ENCODE measurements at regions not wholly inside any gene's neighbourhood (a gene's known extent, or its start where the extent isn't known, plus 50 kb on each side); places are given as distances from the start of the nearest gene placed in this dataset.

GRCh38 chr2:185306119-185306518, 432.5 kb upstream of the FSIP2 start:
- no peaks in the 10 kb centered on the region for H3K9me3 ChIP-seq (ENCODE audit: control insufficient read depth, insufficient read depth, low read length)
- H3K4me1 ChIP-seq (ENCODE audit: control insufficient read depth, insufficient read depth, low read length): no peaks in the 10 kb centered on the region
- H3K4me3 ChIP-seq (ENCODE audit: low read depth, low read length): no peak overlapping the region
- no peaks in the 10 kb centered on the region for H3K36me3 ChIP-seq (ENCODE audit: control insufficient read depth, insufficient read depth, low read length)
- H3K9ac ChIP-seq (ENCODE audit: low read depth, low read length): no peak overlapping the region
- H3K27me3 ChIP-seq (ENCODE audit: control insufficient read depth, insufficient read depth, low read length): no peaks in the 10 kb centered on the region
- no peak overlapping the region for H3K27ac ChIP-seq (ENCODE audit: low read depth, low read length)

- Histone ChIP-seq H3K27me3 (ENCODE audit: control insufficient read depth, insufficient read depth, low read length) (no peaks in the 10 kb centered on the region), H3K9ac (ENCODE audit: low read depth, low read length) (no peak overlapping the region), H3K4me3 (ENCODE audit: low read depth, low read length) (no peak overlapping the region), H3K4me1 (ENCODE audit: control insufficient read depth, insufficient read depth, low read length) (0 out of 2 replicates have a peak, but pooled peaks cover 3% of the 10 kb centered on the region), H3K27ac (ENCODE audit: low read depth, low read length) (no peak overlapping the region), H3K9me3 (ENCODE audit: control insufficient read depth, insufficient read depth, low read length) (no peaks in the 10 kb centered on the region), H3K36me3 (ENCODE audit: control insufficient read depth, insufficient read depth, low read length) (no peaks in the 10 kb centered on the region)
These were observed 422.2 kb upstream of the FSIP2 start for GRCh38 chr2:185316383-185316782.

DNA sequence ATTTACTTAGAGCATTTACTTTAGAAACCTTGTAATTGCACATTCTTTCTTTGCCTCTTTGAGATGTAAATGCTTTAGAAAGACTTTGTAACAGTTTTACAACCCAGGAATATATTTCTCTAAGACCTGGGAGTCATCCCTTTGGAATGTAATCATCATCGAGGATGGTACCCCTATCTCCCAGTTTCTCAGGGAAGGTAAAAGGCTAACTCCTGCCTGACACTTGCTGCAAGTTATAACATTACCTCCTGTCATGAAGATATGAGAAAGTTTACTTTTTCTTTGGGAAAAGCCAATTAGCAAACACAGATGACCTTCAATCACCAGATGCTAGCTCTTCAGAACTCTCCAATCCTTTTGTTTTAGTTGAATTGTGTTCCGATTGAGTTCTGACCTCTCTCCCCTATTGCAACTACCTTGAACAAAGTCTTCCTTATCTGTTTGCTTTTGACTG, 420.3 kb upstream of the FSIP2 start:
- no peak overlapping the region for H3K9ac ChIP-seq (ENCODE audit: low read depth, low read length)
- no peaks in the 10 kb centered on the region for H3K27me3 ChIP-seq (ENCODE audit: control insufficient read depth, insufficient read depth, low read length)
- H3K4me3 ChIP-seq (ENCODE audit: low read depth, low read length): no peak overlapping the region
- no peaks in the 10 kb centered on the region for H3K9me3 ChIP-seq (ENCODE audit: control insufficient read depth, insufficient read depth, low read length)
- no peak overlapping the region for H3K27ac ChIP-seq (ENCODE audit: low read depth, low read length)
- no peaks in the 10 kb centered on the region for H3K36me3 ChIP-seq (ENCODE audit: control insufficient read depth, insufficient read depth, low read length)
- H3K4me1 ChIP-seq (ENCODE audit: control insufficient read depth, insufficient read depth, low read length): 0 out of 2 replicates have a peak, but pooled peaks cover 3% of the 10 kb centered on the region

DNA sequence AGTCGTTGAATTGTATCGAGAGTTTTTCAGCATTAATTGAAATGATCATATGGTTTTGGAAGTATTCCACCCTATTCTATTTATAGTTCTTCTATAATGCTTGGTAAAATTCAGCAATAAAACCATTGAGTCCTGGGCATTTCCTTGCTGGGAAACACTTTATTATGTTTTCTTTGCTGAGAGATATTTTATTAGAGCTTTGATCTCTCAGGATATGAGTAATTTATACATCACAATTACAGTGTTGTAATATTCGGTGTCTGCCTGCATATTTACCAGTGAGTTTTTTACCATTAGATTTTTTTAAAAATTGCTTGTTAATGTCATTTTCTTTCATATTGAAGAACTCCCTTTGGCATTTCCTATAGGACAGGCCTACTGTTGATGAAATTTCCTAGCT, 402.7 kb upstream of the FSIP2 start:
- Histone ChIP-seq H3K36me3 (ENCODE audit: control insufficient read depth, insufficient read depth, low read length) (no peaks in the 10 kb centered on the region), H3K9me3 (ENCODE audit: control insufficient read depth, insufficient read depth, low read length) (no peaks in the 10 kb centered on the region), H3K27me3 (ENCODE audit: control insufficient read depth, insufficient read depth, low read length) (no peaks in the 10 kb centered on the region), H3K27ac (ENCODE audit: low read depth, low read length) (no peak overlapping the region), H3K9ac (ENCODE audit: low read depth, low read length) (no peak overlapping the region), H3K4me1 (ENCODE audit: control insufficient read depth, insufficient read depth, low read length) (no peaks in the 10 kb centered on the region), H3K4me3 (ENCODE audit: low read depth, low read length) (no peak overlapping the region)

DNA sequence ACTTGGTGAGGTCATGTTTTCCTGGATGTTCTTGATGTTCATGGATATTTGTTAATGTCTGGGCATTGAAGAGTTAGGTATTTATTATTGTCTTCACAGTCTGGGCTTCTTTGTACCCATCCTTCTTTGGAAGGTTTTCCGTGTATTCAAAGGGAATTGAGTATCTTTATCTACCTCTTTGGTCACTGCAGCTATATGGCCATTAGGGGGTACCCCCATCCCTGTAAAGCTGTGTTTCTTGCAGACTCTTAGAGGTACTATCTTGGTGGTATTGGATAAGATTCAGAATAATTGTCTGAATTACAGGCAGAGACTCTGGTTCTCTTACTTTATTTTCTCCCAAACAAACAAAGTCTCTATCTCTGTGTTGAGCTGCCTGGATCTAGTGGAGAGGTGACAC, 401.6 kb upstream of the FSIP2 start:
- H3K27ac ChIP-seq (ENCODE audit: low read depth, low read length): no peak overlapping the region
- H3K36me3 ChIP-seq (ENCODE audit: control insufficient read depth, insufficient read depth, low read length): no peaks in the 10 kb centered on the region
- no peak overlapping the region for H3K9ac ChIP-seq (ENCODE audit: low read depth, low read length)
- H3K27me3 ChIP-seq (ENCODE audit: control insufficient read depth, insufficient read depth, low read length): no peaks in the 10 kb centered on the region
- H3K4me3 ChIP-seq (ENCODE audit: low read depth, low read length): no peak overlapping the region
- no peaks in the 10 kb centered on the region for H3K4me1 ChIP-seq (ENCODE audit: control insufficient read depth, insufficient read depth, low read length)
- no peaks in the 10 kb centered on the region for H3K9me3 ChIP-seq (ENCODE audit: control insufficient read depth, insufficient read depth, low read length)

DNA sequence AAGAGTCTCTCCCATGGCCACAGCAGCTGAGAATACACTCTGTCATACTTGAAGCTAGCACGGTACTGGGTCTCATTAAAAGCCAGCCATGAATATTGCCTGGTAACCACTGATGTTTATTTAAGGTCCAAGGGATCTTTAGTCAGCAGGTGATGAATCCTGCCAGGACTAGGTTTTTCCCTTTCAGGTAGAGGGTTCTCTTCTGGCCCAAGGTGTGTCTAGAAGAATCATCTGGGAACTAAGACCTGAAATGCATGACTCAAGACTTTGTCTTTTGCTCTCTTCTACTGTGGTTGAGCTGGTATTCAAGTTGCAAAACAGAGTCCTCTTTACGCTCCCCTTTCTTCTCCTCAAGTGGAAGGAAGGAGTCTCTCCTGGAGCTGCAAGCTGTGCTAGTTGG, 400.5 kb upstream of the FSIP2 start:
- no peak overlapping the region for H3K4me3 ChIP-seq (ENCODE audit: low read depth, low read length)
- no peak overlapping the region for H3K27ac ChIP-seq (ENCODE audit: low read depth, low read length)
- no peaks in the 10 kb centered on the region for H3K27me3 ChIP-seq (ENCODE audit: control insufficient read depth, insufficient read depth, low read length)
- H3K4me1 ChIP-seq (ENCODE audit: control insufficient read depth, insufficient read depth, low read length): no peaks in the 10 kb centered on the region
- H3K36me3 ChIP-seq (ENCODE audit: control insufficient read depth, insufficient read depth, low read length): no peaks in the 10 kb centered on the region
- H3K9ac ChIP-seq (ENCODE audit: low read depth, low read length): no peak overlapping the region
- no peaks in the 10 kb centered on the region for H3K9me3 ChIP-seq (ENCODE audit: control insufficient read depth, insufficient read depth, low read length)

GRCh38 chr2:185347445-185347844, 391.2 kb upstream of the FSIP2 start:
- Histone ChIP-seq H3K9ac (ENCODE audit: low read depth, low read length) (no peak overlapping the region), H3K27me3 (ENCODE audit: control insufficient read depth, insufficient read depth, low read length) (no peaks in the 10 kb centered on the region), H3K4me1 (ENCODE audit: control insufficient read depth, insufficient read depth, low read length) (no peaks in the 10 kb centered on the region), H3K27ac (ENCODE audit: low read depth, low read length) (no peak overlapping the region), H3K9me3 (ENCODE audit: control insufficient read depth, insufficient read depth, low read length) (no peaks in the 10 kb centered on the region), H3K4me3 (ENCODE audit: low read depth, low read length) (no peak overlapping the region), H3K36me3 (ENCODE audit: control insufficient read depth, insufficient read depth, low read length) (no peaks in the 10 kb centered on the region)

DNA sequence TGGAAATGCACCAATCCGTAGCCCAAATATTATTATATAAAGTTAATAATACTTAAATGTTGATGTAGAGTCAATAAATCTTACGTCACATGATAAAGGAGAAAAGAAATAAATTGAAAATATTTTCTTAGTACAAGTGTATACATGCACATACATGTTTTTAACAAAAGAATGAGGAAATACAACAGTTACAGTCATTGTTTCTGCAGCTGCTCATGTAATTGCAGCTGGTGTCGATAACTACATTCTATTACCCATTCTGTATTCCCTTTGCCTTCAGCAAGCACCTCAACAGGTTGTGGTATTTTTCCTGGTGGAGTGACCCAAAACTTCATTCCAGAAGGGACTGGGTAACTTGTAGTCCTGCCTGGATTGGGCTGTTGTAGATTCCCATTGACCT, 377.8 kb upstream of the FSIP2 start:
- Histone ChIP-seq H3K4me1 (ENCODE audit: control insufficient read depth, insufficient read depth, low read length) (no peaks in the 10 kb centered on the region), H3K9ac (ENCODE audit: low read depth, low read length) (no peak overlapping the region), H3K27ac (ENCODE audit: low read depth, low read length) (no peak overlapping the region), H3K9me3 (ENCODE audit: control insufficient read depth, insufficient read depth, low read length) (no peaks in the 10 kb centered on the region), H3K4me3 (ENCODE audit: low read depth, low read length) (no peak overlapping the region), H3K36me3 (ENCODE audit: control insufficient read depth, insufficient read depth, low read length) (no peaks in the 10 kb centered on the region), H3K27me3 (ENCODE audit: control insufficient read depth, insufficient read depth, low read length) (no peaks in the 10 kb centered on the region)

DNA sequence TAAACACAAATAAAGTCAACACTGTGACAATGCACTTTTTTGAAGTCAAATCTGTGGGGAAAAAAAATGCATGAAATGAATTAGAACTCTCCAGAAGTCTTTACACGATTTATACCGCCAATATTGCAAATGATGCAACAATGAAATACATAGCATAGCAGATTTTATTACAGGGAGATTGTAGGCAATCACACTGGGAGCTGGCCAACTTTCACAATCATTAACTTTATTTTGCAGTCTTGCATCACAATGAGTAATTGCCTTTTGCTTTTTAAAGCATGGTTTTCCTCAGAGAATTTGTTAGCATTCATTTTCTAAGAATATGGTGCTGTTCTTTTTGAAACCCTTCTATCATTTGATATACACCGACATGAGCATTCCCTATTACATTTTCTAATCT, 366.4 kb upstream of the FSIP2 start:
- Histone ChIP-seq H3K4me1 (ENCODE audit: control insufficient read depth, insufficient read depth, low read length) (no peaks in the 10 kb centered on the region), H3K9me3 (ENCODE audit: control insufficient read depth, insufficient read depth, low read length) (no peaks in the 10 kb centered on the region), H3K4me3 (ENCODE audit: low read depth, low read length) (no peak overlapping the region)

GRCh38 chr2:185373229-185373628, 365.4 kb upstream of the FSIP2 start:
- no peaks in the 10 kb centered on the region for H3K4me1 ChIP-seq (ENCODE audit: control insufficient read depth, insufficient read depth, low read length)
- H3K9ac ChIP-seq (ENCODE audit: low read depth, low read length): no peak overlapping the region

More for the DNA sequence above, 366.4 kb upstream of the FSIP2 start:
- H3K36me3 ChIP-seq (ENCODE audit: control insufficient read depth, insufficient read depth, low read length): no peaks in the 10 kb centered on the region
- H3K9ac ChIP-seq (ENCODE audit: low read depth, low read length): no peak overlapping the region
- H3K27ac ChIP-seq (ENCODE audit: low read depth, low read length): no peak overlapping the region
- no peaks in the 10 kb centered on the region for H3K27me3 ChIP-seq (ENCODE audit: control insufficient read depth, insufficient read depth, low read length)

DNA sequence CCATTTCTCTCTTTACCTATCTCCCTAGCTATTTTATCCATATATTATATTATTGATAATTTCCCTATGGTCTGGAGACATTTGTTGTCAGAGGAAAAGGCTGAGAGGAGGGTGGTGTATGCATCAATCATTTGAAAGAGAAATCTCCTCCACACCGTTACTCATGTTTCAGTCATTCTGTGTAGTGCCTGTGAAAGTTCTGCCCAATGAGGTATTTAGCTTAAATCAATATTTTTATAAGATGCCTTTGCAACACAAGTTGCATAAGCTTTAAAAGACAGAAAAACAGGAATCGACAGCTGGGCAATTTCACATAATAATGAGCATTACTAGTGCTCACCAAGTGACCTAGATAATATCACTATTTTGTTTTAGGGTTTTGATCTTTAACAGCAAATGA, 363.7 kb upstream of the FSIP2 start:
- Histone ChIP-seq H3K4me1 (ENCODE audit: control insufficient read depth, insufficient read depth, low read length) (no peaks in the 10 kb centered on the region), H3K9me3 (ENCODE audit: control insufficient read depth, insufficient read depth, low read length) (no peaks in the 10 kb centered on the region), H3K27ac (ENCODE audit: low read depth, low read length) (no peak overlapping the region), H3K27me3 (ENCODE audit: control insufficient read depth, insufficient read depth, low read length) (no peaks in the 10 kb centered on the region), H3K36me3 (ENCODE audit: control insufficient read depth, insufficient read depth, low read length) (no peaks in the 10 kb centered on the region), H3K9ac (ENCODE audit: low read depth, low read length) (no peak overlapping the region), H3K4me3 (ENCODE audit: low read depth, low read length) (no peak overlapping the region)

More at GRCh38 chr2:185373229-185373628, 365.4 kb upstream of the FSIP2 start:
- Histone ChIP-seq H3K27ac (ENCODE audit: low read depth, low read length) (no peak overlapping the region), H3K9me3 (ENCODE audit: control insufficient read depth, insufficient read depth, low read length) (no peaks in the 10 kb centered on the region), H3K4me3 (ENCODE audit: low read depth, low read length) (no peak overlapping the region), H3K36me3 (ENCODE audit: control insufficient read depth, insufficient read depth, low read length) (no peaks in the 10 kb centered on the region), H3K27me3 (ENCODE audit: control insufficient read depth, insufficient read depth, low read length) (no peaks in the 10 kb centered on the region)

DNA sequence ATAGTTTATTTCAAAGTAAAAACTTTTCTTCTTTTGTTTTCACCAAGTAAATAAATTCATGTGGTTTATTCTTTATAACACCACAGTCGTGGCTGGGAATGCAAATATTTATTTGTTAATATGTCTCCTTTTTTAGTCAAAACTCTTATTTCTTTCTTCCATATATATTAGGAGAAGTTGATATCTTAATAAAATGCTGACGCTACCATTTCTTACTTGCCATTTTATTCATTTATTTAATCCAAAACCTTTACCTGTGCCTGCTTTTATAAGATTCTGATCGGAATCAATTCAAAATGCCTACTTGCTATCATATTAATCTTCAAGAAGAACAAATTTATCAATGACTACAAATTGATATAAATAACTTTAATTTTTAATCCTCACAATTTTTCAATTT, 362.9 kb upstream of the FSIP2 start:
- Histone ChIP-seq H3K27ac (ENCODE audit: low read depth, low read length) (no peak overlapping the region), H3K36me3 (ENCODE audit: control insufficient read depth, insufficient read depth, low read length) (no peaks in the 10 kb centered on the region), H3K9me3 (ENCODE audit: control insufficient read depth, insufficient read depth, low read length) (no peaks in the 10 kb centered on the region), H3K27me3 (ENCODE audit: control insufficient read depth, insufficient read depth, low read length) (no peaks in the 10 kb centered on the region), H3K9ac (ENCODE audit: low read depth, low read length) (no peak overlapping the region), H3K4me3 (ENCODE audit: low read depth, low read length) (no peak overlapping the region), H3K4me1 (ENCODE audit: control insufficient read depth, insufficient read depth, low read length) (no peaks in the 10 kb centered on the region)
